GM18517 (cell line): ENCODE measurements at regions not wholly inside any gene's neighbourhood (a gene's known extent, or its start where the extent isn't known, plus 50 kb on each side); places are given as distances from the start of the nearest gene placed in this dataset.
"Not testable (repeated sequence)": the region's sequence is repeated elsewhere in the genome, so short reads cannot be mapped to it uniquely, and the experiment has no call there.

Source experiments
- ATAC-seq: cut with Tn5 transposase; IDR thresholded peaks from one replicate; pipeline ENCODE4 v1.9.1; 2021; ENCODE audit warnings: mild to moderate bottlenecking, moderate library complexity; ENCODE audit not compliant: unreplicated experiment

DNA sequence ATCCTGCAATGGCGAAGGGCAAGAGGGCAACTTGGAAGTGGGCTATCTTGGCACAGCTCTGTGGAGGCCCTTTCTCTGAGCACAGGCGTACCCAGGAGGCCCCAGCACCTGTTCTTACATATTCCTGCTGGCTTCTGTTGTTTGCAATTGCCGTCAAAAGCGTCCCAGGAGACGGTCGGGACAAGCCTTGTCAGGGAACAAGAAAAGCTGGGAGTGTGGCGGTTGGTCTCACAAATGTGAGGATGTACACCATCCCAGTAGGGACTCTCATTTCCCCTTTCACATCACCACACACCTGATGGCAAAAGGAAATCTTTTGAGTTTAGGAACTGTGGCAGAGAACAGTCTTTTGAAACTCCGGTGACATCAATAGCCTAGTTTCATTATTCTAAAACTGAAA is 94.7 kb upstream of the EFEMP1 start:
- ATAC-seq = no peak

DNA sequence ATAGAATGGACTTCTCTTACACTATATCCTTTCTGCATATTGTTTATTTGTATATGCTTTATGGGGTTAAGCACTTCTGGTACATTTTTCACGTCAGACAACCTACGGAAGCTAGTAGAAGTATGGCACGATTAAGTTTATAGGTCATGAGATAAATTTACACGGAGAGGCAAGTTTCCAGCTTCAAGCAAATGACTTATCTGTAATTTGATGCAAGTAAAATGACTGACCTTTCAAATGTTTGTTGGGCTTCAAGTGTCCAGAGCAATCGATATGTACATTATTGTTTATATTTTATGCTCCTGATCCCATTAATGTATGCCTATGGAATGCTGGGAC is 97.5 kb upstream of the EFEMP1 start:
- ATAC-seq = no peak

DNA sequence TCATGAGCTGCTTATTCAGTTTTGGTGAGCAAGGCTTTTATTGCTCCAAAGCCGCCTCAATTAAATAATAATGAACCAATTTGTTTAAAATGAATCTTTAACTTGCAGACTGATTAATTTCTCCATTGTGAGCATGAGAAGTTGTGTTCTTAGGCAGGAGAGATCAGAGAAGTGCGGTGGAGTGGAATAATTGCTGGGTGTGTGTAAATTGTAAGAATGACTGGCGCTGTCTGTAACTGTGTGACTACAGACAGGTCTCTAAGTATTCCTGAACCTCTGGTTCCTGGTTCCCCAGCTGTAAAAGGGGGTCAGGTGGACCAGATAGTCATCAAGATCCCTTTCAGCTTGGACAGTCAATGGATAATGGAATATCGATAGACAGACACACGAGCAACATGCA is 98.0 kb upstream of the EFEMP1 start:
- ATAC-seq = no peak

DNA sequence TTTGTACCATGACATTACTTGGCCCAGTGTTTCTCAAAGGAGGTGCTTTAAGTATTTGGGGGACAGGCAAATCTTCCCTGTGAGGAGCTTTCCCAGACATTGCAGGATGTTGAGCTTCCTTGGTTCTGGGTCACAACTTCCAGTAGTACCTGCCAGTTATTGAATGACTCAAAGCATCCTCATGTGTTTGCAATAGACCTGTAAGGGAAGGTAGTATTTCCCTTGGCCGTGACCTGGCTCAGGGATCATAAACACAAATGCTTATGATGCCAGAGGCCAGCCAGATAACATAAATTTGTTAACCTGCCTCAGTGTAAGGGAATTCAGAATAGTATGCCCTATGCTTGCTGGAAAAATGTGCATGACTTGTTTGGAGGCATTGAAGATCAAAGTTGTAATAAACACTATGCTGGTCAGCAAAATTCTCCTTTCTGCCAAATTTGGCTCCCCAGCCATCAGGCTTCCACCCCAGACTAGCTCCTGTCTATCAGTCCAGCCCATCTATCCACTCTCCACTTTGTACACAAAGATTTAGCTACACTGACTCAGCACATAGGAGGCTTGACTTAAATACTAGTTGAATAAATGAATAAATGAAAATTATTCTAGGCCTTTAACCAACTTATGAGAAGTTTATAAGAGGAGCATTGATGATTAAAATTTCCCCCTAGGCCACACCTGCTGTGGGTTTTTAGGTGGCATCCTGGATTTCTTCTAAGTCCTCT is 102.0 kb upstream of the EFEMP1 start:
- ATAC-seq = no peak

DNA sequence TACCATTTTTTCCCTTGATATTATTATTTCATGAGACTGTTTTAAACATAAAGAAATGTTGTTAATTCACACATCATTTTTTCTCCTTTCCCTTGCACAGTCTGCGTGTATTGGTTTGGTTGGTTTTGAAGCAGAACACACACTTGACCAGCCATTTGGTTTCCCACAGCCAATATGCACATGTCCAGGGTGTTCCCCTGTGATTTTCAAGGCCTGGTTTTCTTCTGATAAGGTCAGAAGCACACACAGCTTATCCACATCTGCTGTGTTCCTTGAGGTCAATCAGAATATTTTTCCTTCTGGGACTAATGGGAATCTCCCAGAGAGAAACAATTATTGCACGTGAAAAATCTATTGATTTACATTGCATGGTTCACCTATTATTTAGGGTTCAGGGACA is 103.2 kb upstream of the EFEMP1 start:
- ATAC-seq = no peak

DNA sequence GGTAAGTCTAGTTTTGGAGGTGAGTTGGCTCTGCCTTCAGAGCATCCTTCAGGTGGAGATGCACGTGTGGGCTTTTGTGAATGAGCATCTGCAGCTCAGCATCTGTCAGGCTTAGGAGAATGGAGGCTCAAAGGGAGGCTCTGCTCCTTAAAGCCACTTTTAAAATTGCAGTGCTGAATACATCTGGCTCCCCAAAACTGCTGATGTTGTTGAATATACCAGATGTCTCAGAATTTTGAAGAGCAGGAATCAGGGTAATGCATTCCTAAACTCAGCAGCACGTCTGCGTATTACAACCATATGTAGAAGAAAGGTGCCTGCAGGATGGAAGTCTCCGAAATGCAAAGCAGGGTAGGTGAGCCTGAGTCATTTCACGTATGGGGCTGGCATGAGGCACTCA is 106.5 kb upstream of the EFEMP1 start:
- ATAC-seq = no peak

DNA sequence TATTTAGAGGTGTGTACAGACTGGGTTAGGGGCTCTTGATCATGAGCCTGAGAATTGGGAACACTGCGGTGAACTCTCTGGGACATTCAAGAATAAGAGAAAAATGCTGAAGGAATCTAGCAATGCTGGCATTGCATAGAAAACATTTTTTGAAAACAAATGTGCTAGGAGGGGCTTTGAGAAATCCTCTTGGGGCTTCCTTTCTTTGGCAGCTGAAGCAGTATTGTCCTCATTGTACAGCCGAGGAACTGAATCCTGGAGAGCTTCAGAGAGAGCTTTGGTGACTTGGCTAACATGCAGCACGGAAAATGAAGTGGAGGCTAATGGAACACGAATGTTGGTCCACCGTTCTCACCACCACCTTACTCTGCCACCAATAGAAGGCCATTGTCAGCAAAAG is 107.3 kb upstream of the EFEMP1 start:
- ATAC-seq = no peak

DNA sequence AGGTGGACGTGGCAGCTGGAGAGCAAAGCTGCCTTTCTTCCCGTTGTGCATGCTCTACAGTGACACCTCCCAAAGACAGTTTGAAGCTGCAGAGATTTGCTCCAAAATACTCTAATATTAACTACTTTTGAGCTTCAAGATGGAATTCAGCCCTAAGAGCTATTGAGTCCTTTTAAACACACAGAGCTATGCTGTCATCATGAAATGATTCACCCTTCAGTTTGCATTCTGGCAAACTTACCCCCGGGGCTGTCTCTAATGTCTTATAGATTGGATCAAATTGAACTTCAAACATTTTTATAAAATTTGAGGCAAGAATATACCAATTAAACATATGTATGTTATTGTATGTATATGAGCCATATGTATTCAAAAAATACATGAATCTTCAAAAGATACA is 110.7 kb upstream of the EFEMP1 start:
- ATAC-seq = no peak

DNA sequence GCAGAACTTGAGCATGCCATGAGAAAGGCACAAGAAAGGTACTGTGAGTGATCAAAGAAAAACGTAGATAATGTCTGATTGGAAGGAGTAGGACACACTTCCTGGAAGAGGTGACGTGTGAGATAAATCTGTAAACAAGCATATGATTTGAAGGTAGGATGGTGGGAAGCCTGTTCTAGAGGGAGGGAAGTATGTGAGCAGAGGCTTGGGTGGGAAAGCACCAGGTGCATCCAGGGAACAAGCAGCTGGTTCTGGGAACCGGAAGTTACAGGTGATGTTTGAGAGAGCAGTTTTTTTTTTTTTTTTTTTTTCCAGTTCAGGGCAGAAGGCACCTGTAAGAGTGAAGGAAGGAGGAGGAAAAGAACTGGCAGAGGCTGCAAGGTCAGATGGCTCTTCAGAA is 116.6 kb upstream of the EFEMP1 start:
- ATAC-seq = no peak

DNA sequence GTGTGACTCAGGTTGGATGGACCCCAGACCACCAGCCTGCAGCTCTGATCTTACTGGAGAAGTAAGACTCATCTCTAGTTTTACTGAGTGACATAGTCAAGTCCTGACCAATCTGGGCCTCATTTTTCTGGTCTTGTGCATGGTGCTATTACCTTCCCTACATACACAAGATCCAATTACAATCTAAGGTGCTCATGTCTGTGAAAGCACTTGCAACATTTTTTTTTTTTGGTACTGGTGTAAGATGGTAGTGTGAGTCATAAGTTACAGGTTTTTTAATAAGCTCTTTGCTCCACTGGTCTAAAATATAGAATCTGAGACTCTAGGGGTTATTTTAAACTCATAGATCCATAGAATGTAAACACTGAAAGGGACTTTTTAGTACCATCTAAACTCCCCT is 117.3 kb upstream of the EFEMP1 start:
- ATAC-seq = no peak

DNA sequence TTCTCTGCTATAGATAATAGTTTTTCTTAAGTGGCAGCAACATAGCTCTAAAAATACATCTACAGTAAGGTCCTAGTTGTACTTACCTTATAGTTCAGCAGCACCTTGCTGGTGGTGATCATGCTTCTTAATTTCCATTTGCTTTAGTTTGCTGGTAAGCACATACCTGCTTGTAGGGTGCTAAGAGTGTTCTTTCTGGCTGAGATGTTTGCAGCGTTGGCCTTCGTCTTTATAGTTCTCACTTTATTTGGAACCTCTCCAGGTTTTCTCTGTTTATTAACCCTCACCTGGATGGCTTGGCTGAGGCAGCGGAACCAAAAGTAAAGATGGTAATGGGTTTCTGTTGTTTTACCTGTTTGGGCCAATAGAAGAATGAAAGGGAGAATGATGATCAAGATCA is 123.6 kb upstream of the EFEMP1 start:
- no peak for ATAC-seq

DNA sequence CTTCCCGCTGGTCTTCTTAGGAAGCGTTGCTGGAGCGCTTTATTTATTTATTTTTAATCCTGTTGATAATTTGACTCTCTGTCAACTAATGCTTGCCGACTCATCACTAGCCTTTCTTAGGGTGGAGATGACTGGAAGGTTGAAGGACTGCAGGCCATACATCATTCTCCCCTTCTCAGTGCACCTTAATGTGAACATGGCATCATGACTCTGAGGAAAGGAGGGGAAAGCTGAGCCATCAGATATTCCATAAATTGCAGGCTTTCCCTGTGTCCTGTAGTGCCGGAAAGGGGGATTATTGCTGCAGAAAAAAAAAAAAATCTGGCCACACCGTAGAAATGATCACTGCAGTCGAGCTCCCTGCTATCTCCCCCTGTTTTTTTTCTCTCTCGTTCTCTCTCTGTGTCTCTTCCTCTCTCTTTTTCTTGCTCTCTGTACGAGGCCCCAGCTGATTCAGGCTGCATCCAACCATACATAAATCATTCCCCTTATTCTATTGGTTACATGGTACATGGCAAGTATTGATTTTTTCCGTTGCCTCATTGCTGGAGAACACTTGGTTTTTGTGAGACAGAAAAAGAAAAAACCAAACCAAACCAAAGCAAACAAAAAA is 125.8 kb upstream of the EFEMP1 start:
- no peak for ATAC-seq

DNA sequence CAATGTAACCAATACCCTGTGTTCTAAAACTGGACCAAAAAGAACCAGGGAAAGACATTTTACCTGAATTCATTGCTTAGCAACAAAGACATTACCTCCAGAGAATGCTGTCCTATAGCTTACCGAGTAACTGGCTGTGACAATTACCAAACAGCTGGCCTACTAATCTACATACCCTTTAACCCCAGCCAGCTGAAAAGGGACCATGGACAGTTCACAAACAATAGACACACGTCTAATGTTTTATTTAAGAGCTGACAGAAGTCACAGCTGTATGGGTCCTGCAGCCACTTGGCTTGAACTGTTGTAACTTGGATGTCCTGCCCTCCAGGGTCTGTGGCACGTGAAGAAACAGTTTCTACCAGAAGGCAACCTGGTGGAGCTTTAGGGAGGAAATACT is 130.1 kb upstream of the EFEMP1 start:
- ATAC-seq = no peak

DNA sequence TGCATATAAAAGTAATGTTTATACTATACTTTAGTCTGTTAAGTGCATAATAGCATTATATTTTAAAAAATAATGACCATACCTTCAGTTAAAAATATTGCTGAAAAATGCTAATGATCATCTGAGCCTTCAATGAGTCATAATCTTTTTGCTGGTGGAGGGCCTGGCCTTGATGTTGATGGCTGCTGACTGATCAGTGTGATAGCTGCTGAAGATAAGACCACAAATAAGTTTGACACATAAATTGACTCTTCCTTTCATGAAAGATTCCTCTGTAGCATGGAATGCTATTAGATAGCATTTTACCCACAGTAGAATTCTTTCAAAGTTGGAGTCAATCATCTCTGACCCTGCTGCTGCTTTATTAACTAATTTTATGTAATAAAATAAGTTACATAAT is 128.4 kb upstream of the CCDC85A start:
- no peak for ATAC-seq

DNA sequence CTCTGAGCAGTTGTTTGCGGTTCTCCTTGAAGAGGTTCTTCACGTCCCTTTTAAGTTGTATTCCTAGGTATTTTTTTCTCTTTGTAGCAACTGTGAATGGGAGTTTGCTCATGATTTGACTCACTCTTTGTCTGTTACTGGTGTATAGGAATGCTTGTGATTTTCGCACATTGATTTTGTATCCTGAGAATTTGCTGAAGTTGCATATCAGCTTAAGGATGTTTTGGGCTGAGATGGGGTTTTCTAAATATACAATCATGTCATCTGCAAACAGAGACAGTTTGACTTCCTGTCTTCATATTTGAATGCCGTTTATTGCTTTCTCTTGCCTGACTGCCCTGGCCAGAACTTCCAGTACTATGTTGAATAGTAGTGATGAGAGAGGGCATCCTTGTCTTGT is 122.5 kb upstream of the CCDC85A start:
- not testable (repeated sequence) for ATAC-seq

DNA sequence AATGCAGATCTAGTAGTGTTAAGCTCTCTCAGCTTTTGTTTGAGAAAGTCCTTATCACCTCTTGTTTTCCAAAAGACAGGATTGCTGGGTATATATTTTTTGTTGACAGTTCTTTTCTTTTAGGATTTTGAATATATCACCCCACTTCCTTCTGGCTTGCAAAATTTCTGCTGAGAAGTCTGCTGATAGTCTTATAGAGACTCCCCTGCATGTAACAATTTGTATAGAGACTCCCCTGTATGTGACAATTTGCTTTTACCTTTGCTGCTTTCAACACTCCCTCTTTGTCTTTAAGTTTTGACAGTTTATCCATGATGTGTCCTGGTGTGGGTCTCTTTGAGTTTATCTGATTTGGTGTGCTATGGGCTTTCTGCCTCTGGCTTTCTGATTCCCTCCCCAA is 115.0 kb upstream of the CCDC85A start:
- ATAC-seq = no peak

DNA sequence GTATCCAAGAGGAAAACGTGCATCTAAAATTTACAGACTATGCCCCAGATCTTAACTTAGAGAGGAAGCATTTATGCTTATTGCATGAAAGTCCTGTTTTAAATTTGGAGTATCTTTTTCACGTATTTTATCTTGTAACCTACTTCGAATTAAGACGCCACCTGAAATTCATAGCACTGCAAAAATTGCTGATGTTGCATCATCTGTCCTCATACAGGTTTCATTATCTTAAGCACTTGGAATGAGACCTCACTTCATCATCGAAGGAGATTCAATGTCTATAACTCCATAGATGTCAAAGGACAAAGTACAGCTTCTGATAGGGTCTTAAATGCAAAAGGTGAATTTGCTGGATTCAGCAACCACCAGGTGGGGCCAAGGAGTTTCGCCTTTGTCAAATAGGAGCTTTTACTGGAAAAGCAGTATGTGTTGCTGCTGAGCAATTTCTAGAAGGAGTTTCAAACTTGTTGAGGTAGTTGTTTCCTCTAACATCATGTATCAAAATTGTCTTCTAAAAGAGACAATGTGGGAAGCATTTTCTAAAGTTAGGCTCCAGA is 106.4 kb upstream of the CCDC85A start:
- ATAC-seq = no peak

DNA sequence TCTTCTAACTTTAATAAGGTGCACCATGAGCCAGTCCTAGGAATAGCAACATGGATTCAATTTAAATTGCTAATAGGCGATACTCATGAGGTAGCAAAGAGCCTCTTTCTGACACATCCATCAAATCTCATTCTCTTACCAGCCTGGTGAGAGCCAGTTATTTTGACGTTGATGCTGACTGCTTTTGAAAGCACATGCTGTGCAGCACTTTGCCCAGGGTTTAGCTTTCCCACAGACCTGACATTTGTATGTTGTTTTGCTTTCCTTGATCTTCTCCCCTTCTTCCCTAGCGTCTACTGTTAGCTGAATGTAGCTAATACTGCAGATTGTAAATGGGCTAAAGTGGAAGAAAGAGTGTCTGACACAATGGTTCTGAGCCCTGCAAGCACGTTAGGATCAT is 101.1 kb upstream of the CCDC85A start:
- ATAC-seq = no peak

DNA sequence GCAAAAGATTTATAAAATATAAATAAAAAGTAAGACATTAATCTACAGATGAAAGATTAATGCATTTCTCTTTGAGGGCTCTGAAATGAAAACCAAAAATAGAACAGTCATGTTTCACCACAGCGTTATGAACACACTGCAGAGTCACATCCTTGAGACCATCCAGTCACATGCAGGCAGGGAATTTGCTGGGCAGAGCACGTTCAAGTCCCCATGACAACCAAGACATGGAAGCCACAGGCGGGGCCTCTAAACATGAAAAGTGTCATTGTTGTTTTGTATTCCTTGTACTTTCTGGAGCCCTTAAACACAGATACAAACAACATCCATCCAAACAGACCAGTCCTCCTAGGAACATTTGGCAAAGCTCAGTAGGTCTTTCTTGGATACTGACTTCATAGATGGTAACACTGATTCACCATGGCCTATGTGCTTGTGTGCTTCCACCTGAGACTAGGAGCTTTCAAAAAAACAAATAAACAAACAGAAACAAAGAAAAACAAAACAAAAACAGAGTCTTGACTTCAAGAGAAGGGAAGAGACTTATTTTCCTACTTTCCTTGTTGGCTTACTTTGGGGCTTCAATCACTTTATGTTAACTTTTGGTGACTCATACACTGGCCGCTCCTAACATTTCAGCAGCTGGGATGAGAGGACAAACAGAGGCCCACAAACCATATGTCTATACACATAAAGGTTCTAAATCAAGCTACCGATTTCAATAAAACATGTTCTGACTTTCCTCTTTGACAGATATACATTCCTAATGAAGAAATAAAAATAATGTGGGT is 99.5 kb upstream of the CCDC85A start:
- no peak for ATAC-seq

DNA sequence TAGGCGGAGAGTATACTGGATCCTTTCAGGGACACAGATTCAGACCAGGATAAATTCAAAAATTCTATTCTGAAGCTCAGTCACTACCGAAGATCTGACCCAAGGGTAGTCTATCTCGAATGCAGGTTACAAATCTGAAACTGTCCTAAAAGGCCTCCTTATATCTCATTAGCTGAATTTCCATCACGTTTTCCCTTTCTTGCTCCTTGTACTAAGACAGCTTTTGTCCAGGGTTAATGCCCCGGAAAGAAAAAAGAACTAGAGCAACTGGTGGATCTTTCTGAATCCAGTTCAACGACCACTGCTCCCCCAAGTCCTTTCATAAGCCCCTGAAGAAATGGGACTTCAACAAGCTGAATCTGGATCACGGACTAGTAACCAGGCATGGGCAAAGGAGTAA is 97.5 kb upstream of the CCDC85A start:
- ATAC-seq = no peak

DNA sequence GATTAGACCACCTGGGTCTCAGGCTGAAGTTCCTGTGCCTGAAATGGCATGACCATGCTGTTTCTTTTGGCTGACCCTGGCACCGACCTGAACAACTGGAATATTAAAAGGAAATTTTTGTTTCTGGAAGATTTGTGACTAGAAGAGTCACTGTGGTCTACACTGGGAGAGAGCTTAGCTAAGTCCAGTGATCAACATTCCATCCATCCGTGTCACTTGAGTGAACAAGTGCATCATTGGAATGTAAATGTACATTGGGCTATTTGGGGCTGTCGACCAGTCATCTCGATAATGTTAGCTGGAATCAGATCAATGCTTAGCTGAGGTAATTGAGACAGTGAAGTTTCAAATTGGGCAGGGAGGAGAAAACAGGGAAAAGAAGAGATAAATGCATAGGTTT is 95.4 kb upstream of the CCDC85A start:
- no peak for ATAC-seq

DNA sequence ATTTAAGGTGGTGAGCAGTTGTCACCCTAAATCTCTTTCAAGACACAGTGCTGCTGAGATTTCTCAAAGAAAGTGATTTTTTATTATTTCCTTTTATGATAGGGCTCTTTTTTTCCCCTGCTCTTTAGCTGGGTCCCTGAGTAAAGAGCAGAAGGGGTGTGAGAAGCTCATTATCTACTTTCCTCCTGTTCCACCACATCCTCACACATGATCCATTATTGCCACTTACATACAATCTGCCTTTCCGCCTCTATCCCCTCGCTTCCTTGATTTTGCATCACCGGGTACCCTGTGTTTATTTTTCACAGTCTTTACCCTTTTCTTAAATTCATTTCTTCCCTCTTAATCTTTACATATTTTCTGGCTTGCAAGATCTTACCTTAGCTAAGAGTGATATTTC is 93.9 kb upstream of the CCDC85A start:
- ATAC-seq = no peak
